AG09319 (cell line): ENCODE measurements at regions not wholly inside any gene's neighbourhood (a gene's known extent, or its start where the extent isn't known, plus 50 kb on each side); places are given as distances from the start of the nearest gene placed in this dataset.

Experiments
- DNase-seq: peaks from one replicate; pipeline ENCODE4 v3.0.0-alpha.2; 2010; ENCODE audit warnings: low read depth; ENCODE audit errors: extremely low read depth
- CTCF ChIP-seq: IDR thresholded peaks from 2 replicates; pipeline ENCODE4 v1.5.1; 2011; ENCODE audit warnings: low read depth, mild to moderate bottlenecking, inconsistent platforms, low read length, moderate library complexity

GRCh38 chr3:159775372-159775961 is 213.2 kb upstream of the IL12A start:
- peak; percentile 74 for DNase-seq

GRCh38 chr3:159776779-159777178 is 211.9 kb upstream of the IL12A start:
- TF ChIP-seq CTCF: no peak
- DNase-seq: no peak

More at GRCh38 chr3:159775372-159775961, 213.2 kb upstream of the IL12A start:
- no peak for TF ChIP-seq CTCF

GRCh38 chr3:159779883-159780282 is 208.8 kb upstream of the IL12A start:
- no peak for TF ChIP-seq CTCF
- DNase-seq: no peak

- DNase-seq: no peak
- TF ChIP-seq CTCF: no peak
Measured at GRCh38 chr3:159781867-159782266, 206.8 kb upstream of the IL12A start.

DNA sequence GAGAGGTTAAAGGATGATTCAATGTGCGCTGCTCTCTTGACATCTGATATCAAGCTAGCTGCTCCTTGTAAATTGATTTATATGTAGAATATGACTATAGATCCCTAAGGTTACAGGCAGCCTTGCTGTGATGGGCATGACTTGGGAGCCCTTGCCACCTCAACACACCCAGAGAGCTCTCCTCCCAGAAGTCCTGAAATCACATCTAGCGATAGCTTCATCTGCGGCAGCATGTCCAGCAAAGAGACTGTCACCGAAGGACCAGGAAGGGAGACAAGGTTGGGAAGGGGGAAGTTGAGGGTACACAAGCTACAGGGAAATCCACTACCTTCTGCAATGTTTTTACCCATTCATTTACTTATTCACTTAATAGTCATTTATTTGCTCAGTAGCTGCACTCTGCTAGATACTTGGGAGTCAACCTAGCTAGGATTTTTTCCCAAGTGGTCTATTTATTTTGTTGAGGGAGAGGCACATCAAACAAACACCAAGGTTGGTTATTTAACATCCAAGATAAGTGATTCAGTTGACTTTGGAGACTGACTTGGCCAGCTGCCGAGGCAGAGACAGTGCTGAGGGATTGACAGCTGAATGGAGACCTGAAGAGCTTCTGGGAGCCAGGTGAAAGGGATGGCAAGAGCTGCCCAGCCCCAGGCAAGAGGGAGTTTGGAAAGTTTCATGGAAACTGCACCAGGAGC is 205.8 kb upstream of the IL12A start:
- TF ChIP-seq CTCF: no peak

GRCh38 chr3:159783780-159784742 is 204.6 kb upstream of the IL12A start:
- TF ChIP-seq CTCF: no peak
- no peak for DNase-seq

More for the DNA sequence above, 205.8 kb upstream of the IL12A start:
- DNase-seq: no peak
